ENCODE measurements at regions not wholly inside any gene's neighbourhood (a gene's known extent, or its start where the extent isn't known, plus 50 kb on each side); places are given as distances from the start of the nearest gene placed in this dataset.
"Not testable (repeated sequence)": the region's sequence is repeated elsewhere in the genome, so short reads cannot be mapped to it uniquely, and the experiment has no call there.

- H3K36me3 ChIP-seq (ENCODE audit: control insufficient read depth in 4 of 4, insufficient read depth in 4 of 4, low read length in 3 of 4); H3K27ac ChIP-seq (ENCODE audit: insufficient read depth in 1 of 2, low read depth in 1 of 2, low read length in 2 of 2, poor library complexity in 1 of 2, severe bottlenecking in 2 of 2); POLR2A ChIA-PET; H3K9me3 ChIP-seq (ENCODE audit: control extremely low read depth in 1 of 5, control insufficient read depth in 4 of 5, insufficient read depth in 2 of 5, low read depth in 1 of 5, low read length in 4 of 5); H3K27me3 ChIP-seq (replicated peaks in 2 of 5; ENCODE audit: control insufficient read depth in 4 of 5, insufficient read depth in 5 of 5, low read length in 4 of 5); DNase-seq; CTCF ChIA-PET; H3K4me3 ChIP-seq (ENCODE audit: control insufficient read depth in 1 of 7, extremely low read depth in 1 of 7, insufficient read depth in 4 of 7, low read depth in 2 of 7, low read length in 6 of 7); H3K4me1 ChIP-seq (ENCODE audit: control extremely low read depth in 1 of 4, control insufficient read depth in 4 of 4, insufficient read depth in 4 of 4, low read length in 3 of 4): not testable (repeated sequence)
- no CpG with 5 or more reads among the region's 2 CpGs for WGBS (ENCODE audit: insufficient coverage)
Observed at GRCh38 chr2:87650837-87651236, 97.0 kb upstream of the PLGLB2 start.

- POLR2A ChIA-PET; H3K27ac ChIP-seq (ENCODE audit: insufficient read depth in 1 of 2, low read depth in 1 of 2, low read length in 2 of 2, poor library complexity in 1 of 2, severe bottlenecking in 2 of 2); H3K27me3 ChIP-seq (replicated peaks in 2 of 5; ENCODE audit: control insufficient read depth in 4 of 5, insufficient read depth in 5 of 5, low read length in 4 of 5); CTCF ChIA-PET; H3K4me1 ChIP-seq (ENCODE audit: control extremely low read depth in 1 of 4, control insufficient read depth in 4 of 4, insufficient read depth in 4 of 4, low read length in 3 of 4); H3K4me3 ChIP-seq (ENCODE audit: control insufficient read depth in 1 of 7, extremely low read depth in 1 of 7, insufficient read depth in 4 of 7, low read depth in 2 of 7, low read length in 6 of 7); H3K9me3 ChIP-seq (ENCODE audit: control extremely low read depth in 1 of 5, control insufficient read depth in 4 of 5, insufficient read depth in 2 of 5, low read depth in 1 of 5, low read length in 4 of 5); DNase-seq; H3K36me3 ChIP-seq (ENCODE audit: control insufficient read depth in 4 of 4, insufficient read depth in 4 of 4, low read length in 3 of 4): not testable (repeated sequence)
- no CpG with 5 or more reads among the region's 2 CpGs for WGBS (ENCODE audit: insufficient coverage)
Observed at GRCh38 chr2:87651589-87651988, 96.3 kb upstream of the PLGLB2 start.

GRCh38 chr2:87653373-87653772 is 94.5 kb upstream of the PLGLB2 start:
- DNase-seq; CTCF ChIA-PET; H3K36me3 ChIP-seq (ENCODE audit: control insufficient read depth in 4 of 4, insufficient read depth in 4 of 4, low read length in 3 of 4); H3K4me3 ChIP-seq (ENCODE audit: control insufficient read depth in 1 of 7, extremely low read depth in 1 of 7, insufficient read depth in 4 of 7, low read depth in 2 of 7, low read length in 6 of 7); H3K9me3 ChIP-seq (ENCODE audit: control extremely low read depth in 1 of 5, control insufficient read depth in 4 of 5, insufficient read depth in 2 of 5, low read depth in 1 of 5, low read length in 4 of 5); POLR2A ChIA-PET; H3K27me3 ChIP-seq (replicated peaks in 2 of 5; ENCODE audit: control insufficient read depth in 4 of 5, insufficient read depth in 5 of 5, low read length in 4 of 5); H3K4me1 ChIP-seq (ENCODE audit: control extremely low read depth in 1 of 4, control insufficient read depth in 4 of 4, insufficient read depth in 4 of 4, low read length in 3 of 4); H3K27ac ChIP-seq (ENCODE audit: insufficient read depth in 1 of 2, low read depth in 1 of 2, low read length in 2 of 2, poor library complexity in 1 of 2, severe bottlenecking in 2 of 2): not testable (repeated sequence)

GRCh38 chr2:87654136-87654814 is 93.6 kb upstream of the PLGLB2 start:
- H3K4me1 ChIP-seq (ENCODE audit: control extremely low read depth in 1 of 4, control insufficient read depth in 4 of 4, insufficient read depth in 4 of 4, low read length in 3 of 4); DNase-seq; POLR2A ChIA-PET; H3K9me3 ChIP-seq (ENCODE audit: control extremely low read depth in 1 of 5, control insufficient read depth in 4 of 5, insufficient read depth in 2 of 5, low read depth in 1 of 5, low read length in 4 of 5); H3K27me3 ChIP-seq (replicated peaks in 2 of 5; ENCODE audit: control insufficient read depth in 4 of 5, insufficient read depth in 5 of 5, low read length in 4 of 5); H3K4me3 ChIP-seq (ENCODE audit: control insufficient read depth in 1 of 7, extremely low read depth in 1 of 7, insufficient read depth in 4 of 7, low read depth in 2 of 7, low read length in 6 of 7); H3K36me3 ChIP-seq (ENCODE audit: control insufficient read depth in 4 of 4, insufficient read depth in 4 of 4, low read length in 3 of 4); H3K27ac ChIP-seq (ENCODE audit: insufficient read depth in 1 of 2, low read depth in 1 of 2, low read length in 2 of 2, poor library complexity in 1 of 2, severe bottlenecking in 2 of 2); CTCF ChIA-PET: not testable (repeated sequence)
- WGBS (ENCODE audit: insufficient coverage) = no CpG with 5 or more reads among the region's 7 CpGs

- H3K27me3 ChIP-seq (replicated peaks in 2 of 5; ENCODE audit: control insufficient read depth in 4 of 5, insufficient read depth in 5 of 5, low read length in 4 of 5); DNase-seq; CTCF ChIA-PET; H3K9me3 ChIP-seq (ENCODE audit: control extremely low read depth in 1 of 5, control insufficient read depth in 4 of 5, insufficient read depth in 2 of 5, low read depth in 1 of 5, low read length in 4 of 5); POLR2A ChIA-PET; H3K27ac ChIP-seq (ENCODE audit: insufficient read depth in 1 of 2, low read depth in 1 of 2, low read length in 2 of 2, poor library complexity in 1 of 2, severe bottlenecking in 2 of 2); H3K4me3 ChIP-seq (ENCODE audit: control insufficient read depth in 1 of 7, extremely low read depth in 1 of 7, insufficient read depth in 4 of 7, low read depth in 2 of 7, low read length in 6 of 7); H3K4me1 ChIP-seq (ENCODE audit: control extremely low read depth in 1 of 4, control insufficient read depth in 4 of 4, insufficient read depth in 4 of 4, low read length in 3 of 4); H3K36me3 ChIP-seq (ENCODE audit: control insufficient read depth in 4 of 4, insufficient read depth in 4 of 4, low read length in 3 of 4): not testable (repeated sequence)
- no CpG with 5 or more reads among the region's 2 CpGs for WGBS (ENCODE audit: insufficient coverage)
Observed at GRCh38 chr2:87657915-87658314, 90.0 kb upstream of the PLGLB2 start.

- H3K9me3 ChIP-seq (ENCODE audit: control extremely low read depth in 1 of 5, control insufficient read depth in 4 of 5, insufficient read depth in 2 of 5, low read depth in 1 of 5, low read length in 4 of 5); H3K4me3 ChIP-seq (ENCODE audit: control insufficient read depth in 1 of 7, extremely low read depth in 1 of 7, insufficient read depth in 4 of 7, low read depth in 2 of 7, low read length in 6 of 7); DNase-seq; POLR2A ChIA-PET; H3K36me3 ChIP-seq (ENCODE audit: control insufficient read depth in 4 of 4, insufficient read depth in 4 of 4, low read length in 3 of 4); H3K27ac ChIP-seq (ENCODE audit: insufficient read depth in 1 of 2, low read depth in 1 of 2, low read length in 2 of 2, poor library complexity in 1 of 2, severe bottlenecking in 2 of 2); CTCF ChIA-PET; H3K27me3 ChIP-seq (replicated peaks in 2 of 5; ENCODE audit: control insufficient read depth in 4 of 5, insufficient read depth in 5 of 5, low read length in 4 of 5); H3K4me1 ChIP-seq (ENCODE audit: control extremely low read depth in 1 of 4, control insufficient read depth in 4 of 4, insufficient read depth in 4 of 4, low read length in 3 of 4): not testable (repeated sequence)
- no CpG with 5 or more reads among the region's 7 CpGs for WGBS (ENCODE audit: insufficient coverage)
Observed at GRCh38 chr2:87658357-87658756, 89.5 kb upstream of the PLGLB2 start.

- DNase-seq; H3K4me1 ChIP-seq (ENCODE audit: control extremely low read depth in 1 of 4, control insufficient read depth in 4 of 4, insufficient read depth in 4 of 4, low read length in 3 of 4); POLR2A ChIA-PET; H3K27ac ChIP-seq (ENCODE audit: insufficient read depth in 1 of 2, low read depth in 1 of 2, low read length in 2 of 2, poor library complexity in 1 of 2, severe bottlenecking in 2 of 2); CTCF ChIA-PET; H3K27me3 ChIP-seq (replicated peaks in 2 of 5; ENCODE audit: control insufficient read depth in 4 of 5, insufficient read depth in 5 of 5, low read length in 4 of 5); H3K9me3 ChIP-seq (ENCODE audit: control extremely low read depth in 1 of 5, control insufficient read depth in 4 of 5, insufficient read depth in 2 of 5, low read depth in 1 of 5, low read length in 4 of 5); H3K36me3 ChIP-seq (ENCODE audit: control insufficient read depth in 4 of 4, insufficient read depth in 4 of 4, low read length in 3 of 4); H3K4me3 ChIP-seq (ENCODE audit: control insufficient read depth in 1 of 7, extremely low read depth in 1 of 7, insufficient read depth in 4 of 7, low read depth in 2 of 7, low read length in 6 of 7): not testable (repeated sequence)
- no CpG with 5 or more reads among the region's 6 CpGs for WGBS (ENCODE audit: insufficient coverage)
Observed at GRCh38 chr2:87658976-87659375, 88.9 kb upstream of the PLGLB2 start.
